ENCODE measurements at regions not wholly inside any gene's neighbourhood (a gene's known extent, or its start where the extent isn't known, plus 50 kb on each side); places are given as distances from the start of the nearest gene placed in this dataset.

DNA sequence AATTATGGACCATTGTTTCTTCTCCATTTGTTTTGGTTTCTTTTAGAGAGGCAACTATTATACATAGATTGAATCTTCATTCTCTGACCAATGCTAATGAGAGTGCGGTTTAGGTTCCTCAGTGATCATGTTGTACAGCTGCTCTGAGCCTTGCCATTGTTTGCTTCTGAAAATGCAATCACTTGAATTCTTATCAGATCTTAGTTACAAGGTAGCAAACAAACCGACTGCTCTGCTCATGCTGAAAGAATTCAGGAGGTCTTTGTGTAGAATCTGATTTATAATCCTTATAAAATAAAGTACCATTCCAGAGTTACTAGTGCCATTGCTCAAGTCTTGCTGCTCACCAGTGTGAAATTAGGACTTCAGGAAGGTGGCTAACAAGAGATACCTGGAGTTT lies 569.1 kb upstream of the ID4 start:
- no peak for DNase-seq (ENCODE audit: low spot score)

DNA sequence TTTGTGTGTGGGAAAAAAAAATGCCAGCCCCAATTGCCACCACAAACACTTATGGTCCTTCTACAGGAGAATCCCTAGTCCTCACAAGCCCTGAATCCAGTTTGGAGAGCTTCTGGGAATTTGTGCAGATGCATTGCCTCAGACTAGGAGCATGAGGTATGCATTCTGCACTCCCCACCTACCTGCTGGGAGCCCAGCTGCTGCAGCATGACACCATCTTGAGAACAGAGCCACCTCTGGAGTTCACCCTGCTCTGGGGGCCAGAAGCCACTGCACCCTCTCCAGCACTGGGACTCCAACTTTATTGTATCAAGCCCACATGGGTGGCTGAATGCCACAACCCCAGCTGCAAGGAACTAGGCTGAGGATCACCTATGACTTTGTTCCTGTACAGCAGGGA lies 568.5 kb upstream of the ID4 start:
- no peak for DNase-seq (ENCODE audit: low spot score)

DNA sequence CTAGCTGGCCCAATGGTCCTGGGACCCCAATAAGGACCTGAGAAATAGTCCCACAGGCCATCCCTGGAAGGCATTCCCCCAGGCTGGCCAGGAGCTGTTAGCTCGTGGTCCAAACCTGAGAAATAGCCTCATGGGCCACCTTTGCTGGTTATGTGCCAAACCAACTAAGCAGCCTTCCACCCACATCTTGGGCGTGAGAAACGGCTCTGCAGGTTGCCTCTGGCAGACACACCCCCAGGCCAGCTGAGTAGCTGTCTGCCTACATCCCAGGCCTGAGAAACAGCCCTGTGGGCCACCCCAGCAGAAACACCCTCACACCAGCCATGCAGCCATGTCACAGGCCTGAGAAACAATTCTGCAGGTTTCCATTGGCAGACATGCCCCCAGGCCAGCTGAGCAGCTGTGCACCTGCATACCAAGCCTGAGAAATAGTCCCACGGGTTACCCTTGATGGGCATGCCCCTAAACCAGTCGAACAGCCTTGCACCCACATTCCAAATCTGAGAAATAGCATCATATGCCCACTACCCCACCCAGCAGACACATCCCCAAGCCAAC lies 567.8 kb upstream of the ID4 start:
- DNase-seq (ENCODE audit: low spot score), result no peak

DNA sequence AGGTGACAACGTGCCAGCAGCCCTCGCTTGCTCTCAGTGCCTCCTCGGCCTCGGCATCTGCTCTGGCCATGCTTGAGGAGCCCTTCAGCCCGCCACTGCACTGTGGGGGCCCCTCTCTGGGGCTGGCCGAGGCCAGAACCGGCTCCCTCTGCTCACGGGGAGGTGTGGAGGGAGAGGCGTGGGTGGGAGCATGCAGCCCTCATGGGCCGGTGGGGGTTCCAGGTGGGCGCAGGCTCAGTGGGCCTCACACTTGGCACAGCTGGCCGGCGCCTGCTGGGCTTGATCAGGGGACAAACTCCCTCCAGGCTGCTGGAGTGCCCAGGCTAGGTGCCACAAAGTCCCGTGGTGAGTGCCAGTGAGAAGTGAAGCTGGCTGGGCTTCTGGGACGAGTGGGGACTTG lies 566.6 kb upstream of the ID4 start:
- DNase-seq (ENCODE audit: low spot score), result no peak

DNA sequence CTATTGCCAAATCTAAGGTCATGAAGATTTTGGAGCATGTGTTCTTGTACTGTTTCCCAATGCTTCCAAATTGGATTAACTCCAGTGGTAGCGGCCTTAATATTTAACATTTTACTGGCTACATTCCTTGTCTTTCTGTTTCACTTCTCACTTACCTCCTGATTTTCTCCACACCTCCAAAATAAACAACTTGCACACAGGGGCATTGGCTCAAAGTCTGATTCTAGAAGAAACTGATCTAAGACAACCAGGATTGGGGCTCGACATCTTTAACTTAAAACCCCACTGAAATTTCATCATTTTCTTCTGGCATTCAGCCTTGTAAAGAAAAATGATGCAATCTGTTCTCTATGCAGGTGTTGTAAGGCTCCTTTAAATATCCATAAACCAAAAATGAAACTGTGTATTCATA lies 557.9 kb upstream of the ID4 start:
- DNase-seq (ENCODE audit: low spot score), result no peak

DNA sequence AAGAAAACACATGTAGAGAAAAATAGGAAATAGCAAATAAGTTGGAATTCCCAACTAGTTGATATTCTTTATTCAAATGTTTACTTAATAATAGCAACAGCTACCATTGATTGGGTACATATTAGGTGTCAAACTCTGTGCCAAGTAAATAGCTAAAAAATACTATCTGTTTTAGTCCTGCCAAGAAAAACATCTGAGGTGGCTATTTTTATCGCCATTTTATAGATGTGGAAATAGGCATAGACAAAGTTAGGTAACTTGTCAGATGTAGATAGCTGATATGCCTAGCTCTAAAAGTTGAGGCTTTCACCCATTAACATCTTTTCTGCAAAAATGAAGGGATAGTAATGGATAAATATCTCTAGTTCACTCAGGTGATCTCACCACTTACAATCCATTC lies 549.2 kb upstream of the ID4 start:
- no peak for DNase-seq (ENCODE audit: low spot score)

DNA sequence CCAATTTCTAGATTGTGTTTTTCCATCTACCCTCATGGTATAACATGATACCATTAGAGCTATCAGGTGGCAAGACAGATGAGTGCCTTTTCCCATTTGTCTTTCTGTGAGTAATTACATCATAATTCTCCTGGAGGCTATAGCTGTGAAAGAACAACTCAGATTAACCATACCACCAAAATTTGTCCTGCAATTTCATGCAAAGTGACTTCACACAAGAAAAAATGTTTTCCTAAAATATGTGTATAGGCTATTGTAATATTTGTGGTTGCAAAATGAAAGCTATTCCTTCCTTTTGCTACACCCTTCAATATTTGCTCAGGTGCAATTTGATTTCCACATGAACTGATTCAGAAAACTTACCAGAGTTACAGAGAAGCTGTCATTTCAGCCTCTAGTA lies 547.7 kb upstream of the ID4 start:
- no peak for DNase-seq (ENCODE audit: low spot score)

DNA sequence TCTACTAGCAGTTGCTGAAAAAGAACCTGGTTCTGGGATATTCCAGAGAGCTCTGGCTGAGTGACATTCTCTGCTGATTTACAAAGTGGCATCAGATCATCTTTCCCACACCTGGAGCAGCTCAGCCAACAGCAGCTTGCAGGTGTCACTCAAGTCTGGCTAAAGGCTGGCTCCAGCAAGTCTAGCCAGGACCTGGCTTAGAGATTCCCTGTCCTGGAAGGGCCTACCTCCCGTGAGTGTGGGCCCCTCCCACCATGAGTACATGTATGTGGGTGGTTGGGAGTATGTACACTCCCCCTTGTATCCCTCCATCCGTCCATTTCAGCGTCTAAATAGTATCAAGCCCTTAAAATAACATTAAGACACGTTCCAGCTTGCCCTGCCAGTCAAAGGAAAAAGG lies 539.3 kb upstream of the ID4 start:
- no peak for DNase-seq (ENCODE audit: low spot score)

DNA sequence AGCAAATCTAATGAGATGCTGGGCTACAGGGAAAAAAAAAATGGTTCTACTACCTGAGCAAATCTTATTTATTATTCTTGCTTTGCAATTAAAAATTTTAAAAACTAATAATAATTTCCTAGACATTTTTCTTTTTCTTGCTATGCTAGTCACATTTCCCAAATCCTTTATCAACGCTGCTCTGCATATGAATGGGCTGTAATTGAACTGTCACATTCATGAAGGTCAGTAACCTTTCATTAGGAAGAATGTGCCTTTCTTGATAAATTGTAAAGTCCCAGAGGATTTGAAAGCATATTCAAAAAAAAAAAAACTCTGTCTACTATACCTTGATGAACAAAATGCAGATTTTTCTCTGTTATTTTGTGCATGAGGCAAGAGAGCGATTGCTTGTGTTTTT lies 538.7 kb upstream of the ID4 start:
- DNase-seq (ENCODE audit: low spot score), result no peak

DNA sequence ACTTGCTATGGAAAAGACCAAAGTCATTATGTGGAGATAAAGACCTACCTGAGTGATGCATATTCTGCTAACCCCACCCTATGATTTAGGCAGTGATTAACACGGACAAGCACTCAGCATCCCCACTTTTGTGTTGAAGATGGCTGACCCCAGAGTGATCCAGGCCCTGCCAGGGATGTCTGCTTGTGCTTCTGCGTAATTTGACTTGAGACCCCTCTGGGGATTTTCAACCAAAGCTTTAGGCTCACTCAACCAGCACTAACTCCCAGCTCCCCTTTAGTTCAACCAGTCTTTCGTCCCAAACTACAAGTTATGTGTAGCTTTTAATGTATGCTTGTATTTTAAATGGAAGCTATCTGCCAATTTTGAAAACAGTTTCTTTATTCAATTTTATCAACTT lies 538.0 kb upstream of the ID4 start:
- no peak for DNase-seq (ENCODE audit: low spot score)

DNA sequence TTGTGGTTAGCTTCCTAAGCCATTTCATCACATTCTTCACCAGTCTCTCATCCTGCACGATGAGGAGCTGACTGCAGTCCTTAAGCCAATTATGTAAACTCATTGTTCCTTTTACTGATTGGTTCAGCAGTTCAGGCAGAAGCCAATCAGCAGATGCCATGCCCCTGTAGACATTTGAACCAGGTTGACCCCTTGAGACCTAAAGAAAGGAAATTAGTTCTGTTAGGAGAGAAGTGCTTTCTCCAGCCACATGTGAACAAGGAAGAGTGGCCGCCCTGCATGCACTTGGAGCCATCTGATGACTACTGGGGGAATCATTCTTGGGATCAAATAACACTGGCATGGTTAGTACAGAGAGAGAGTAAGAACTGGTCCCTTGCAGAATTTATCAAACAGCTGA lies 535.2 kb upstream of the ID4 start:
- no peak for DNase-seq (ENCODE audit: low spot score)

DNA sequence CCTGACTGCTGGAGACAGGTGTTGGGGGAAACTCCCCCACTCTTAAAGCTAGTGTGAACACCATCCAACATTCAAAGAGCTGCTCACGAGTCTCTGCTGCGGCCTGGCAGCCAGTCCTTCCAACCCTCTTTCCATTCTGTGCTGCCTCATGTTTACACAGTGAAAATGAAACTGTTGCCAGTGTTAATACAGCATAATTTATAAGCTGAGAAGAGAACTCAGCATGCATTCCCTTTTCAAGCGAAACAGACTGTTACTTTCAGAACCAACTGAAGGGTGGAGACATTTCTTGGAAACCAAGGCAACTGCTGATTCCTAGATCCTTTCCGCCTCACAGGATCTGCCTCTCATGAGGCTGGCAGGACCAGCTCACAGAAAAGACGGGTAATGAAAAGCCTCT lies 533.8 kb upstream of the ID4 start:
- no peak for DNase-seq (ENCODE audit: low spot score)

DNA sequence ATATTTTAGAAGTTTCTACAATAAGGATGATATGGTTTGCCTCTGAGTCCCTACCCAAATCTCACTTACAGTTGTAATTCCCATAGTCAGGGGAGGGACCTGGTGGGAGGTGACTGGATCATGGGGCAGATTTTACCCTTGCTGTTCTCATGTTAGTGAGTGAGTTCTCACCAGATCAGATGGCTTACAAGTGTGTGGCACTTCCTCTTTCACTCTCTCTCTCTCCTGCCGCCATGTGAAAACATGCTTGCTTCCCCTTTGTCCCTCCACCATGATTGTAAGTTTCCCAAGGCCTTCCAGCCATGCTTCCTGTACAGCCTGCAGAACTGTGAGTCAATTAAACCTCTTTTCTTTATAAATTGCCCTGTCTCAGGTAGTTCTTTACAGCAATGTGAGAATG lies 527.5 kb upstream of the ID4 start:
- no peak for DNase-seq (ENCODE audit: low spot score)

DNA sequence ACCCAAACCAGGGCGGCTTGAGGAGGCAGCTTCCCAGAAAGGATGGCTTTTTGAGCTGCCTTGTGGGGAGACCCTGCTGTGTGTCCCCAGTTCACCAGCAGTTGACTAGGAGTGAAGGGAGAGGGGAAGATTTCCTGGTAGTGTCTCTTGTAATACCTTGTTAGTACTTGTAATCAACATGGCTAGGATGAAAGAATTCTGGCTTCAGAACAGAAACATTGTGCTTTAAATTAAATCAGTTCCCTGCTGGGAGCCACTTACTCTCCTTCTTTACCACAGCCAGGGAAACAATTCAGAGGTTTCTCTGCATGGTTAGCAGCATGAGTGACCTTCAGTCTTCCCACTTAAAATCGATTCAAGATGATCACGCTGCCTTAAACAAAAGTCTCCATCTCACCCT lies 525.4 kb upstream of the ID4 start:
- DNase-seq (ENCODE audit: low spot score), result no peak

DNA sequence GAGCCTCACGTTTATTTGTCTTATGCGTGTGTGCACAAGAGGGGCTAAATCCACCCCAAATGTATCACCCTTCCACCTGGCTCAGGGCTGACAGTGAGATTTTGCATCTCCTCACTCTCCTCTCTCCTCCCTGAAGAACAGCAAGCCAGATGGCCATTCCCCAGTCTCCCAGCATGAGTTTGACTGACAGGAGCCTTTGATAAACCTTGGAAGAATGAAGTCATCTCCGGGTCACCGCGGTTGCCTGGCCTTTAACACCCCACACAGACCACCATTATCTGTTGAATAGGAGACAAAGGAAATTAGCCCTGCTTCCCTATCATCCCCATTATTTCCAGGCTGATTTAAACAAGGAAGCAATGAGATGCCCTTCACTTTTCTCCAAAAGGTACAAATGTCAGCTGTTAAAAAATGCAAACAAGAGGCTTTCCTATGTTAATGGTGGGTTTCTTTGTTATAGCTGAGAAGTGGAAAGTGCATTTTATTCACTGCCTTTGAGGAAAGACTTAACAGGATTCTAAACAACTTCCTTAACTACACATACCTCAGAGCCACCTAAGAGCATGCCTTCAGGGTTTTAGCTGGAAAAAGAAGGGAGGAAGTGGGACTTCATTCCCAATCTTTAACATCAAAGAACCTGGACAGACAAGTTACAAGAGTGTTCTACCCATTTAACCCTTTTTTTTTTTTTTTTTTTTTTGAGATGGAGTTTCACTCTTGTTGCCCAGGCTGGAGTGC lies 524.8 kb upstream of the ID4 start:
- DNase-seq (ENCODE audit: low spot score), result no peak

DNA sequence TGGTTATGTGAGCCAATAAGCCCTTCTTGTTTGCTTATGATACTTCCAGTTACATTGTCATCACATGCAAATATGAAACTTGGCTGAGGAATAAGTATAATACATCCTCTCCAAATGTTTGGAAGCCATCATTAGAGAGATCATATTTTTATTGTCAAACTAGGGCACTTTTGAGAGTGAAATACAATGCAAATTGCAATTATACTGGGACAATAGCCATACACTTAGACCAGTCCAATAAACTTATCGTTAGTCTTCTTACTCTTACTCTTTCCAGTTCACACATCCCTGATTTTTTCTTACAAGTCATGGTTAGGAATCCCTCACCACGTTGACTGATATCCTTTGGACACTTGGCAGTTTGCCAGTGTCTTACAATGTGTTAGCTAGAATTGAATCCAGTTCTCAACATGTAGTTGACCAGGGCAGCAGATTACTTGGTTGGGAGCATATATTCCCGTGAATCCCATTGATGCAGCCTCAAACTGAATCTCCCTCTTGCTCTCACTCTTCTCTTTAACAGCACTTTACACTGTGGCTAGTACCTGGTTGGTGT lies 519.7 kb upstream of the ID4 start:
- no peak for DNase-seq (ENCODE audit: low spot score)

DNA sequence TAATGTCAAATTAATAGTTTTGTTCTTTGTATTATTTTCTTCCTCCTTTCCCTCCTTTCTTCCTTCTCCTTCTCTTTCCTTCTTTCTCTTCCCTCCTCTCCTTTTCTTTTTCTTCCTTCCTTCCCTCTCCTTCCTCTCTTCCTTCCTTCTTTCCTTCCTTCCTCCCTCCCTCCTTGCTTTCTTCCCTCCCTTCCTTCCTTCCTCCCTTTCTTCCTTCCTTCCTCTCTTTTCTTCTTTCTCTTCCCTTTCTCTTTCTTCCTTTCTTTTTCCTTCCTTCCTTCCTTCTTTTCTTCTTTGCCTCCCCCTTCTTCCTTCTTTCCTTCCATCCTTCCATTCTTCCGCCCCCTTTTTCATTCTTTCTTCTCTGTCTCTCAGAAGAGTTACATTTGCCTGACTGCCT lies 518.2 kb upstream of the ID4 start:
- DNase-seq (ENCODE audit: low spot score), result no peak

DNA sequence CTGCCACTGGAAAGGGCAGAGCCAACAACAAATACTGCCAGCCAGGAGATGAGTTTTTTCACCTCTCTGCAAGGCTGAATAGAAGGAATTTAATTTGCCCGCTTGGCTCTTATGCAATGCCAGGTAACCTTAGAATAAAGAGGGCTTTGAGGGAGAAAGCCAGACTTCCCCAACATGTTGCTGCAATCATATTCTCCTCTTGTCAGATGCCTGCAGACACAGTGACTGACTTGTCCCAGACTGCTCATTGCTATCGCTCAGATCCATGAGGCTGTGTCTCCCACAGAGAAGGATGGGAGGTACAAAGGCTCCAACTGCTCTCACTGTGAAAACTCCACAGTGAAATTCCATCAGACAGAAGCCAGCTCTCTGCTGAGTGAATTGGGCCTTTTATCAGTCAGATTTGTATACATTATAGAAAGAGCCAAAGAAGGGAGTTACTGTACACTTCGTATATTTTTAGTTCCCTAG lies 517.0 kb upstream of the ID4 start:
- DNase-seq (ENCODE audit: low spot score), result no peak

DNA sequence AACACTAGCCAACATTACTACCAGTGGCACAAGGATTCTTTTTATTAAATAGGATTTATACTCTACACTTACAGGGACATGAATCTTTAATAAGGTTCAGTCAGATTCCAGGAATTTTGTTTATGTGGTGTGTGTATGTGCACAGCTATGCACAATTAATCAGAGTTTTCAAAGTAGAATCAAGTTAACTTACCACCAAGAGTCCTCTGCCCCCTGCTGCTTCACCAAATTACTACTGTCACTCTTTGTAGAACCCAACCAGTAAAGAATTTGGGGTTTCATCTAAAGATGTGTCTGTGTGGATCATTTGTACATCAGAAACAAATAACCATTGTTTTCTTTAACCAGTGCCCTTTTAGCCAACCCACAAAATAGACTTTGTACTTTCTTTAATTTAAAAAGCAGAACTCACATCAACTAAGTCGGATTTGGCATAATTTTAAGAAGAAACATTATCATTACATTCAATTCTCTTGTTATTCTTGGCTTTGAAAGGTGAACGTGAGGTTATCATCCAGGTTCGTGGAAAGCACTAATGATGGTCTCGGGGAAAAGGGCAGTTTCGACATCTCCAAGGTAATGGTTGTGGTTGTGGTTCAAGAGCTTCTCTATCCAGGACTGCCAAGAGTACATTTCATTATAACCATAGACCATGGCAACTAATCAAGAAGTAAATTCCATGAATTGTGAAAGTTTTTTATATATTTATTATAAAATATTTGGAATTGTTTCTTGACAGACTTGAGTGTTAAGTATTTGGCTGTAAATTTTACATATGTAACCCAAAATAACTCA lies 514.3 kb upstream of the ID4 start:
- no peak for DNase-seq (ENCODE audit: low spot score)

DNA sequence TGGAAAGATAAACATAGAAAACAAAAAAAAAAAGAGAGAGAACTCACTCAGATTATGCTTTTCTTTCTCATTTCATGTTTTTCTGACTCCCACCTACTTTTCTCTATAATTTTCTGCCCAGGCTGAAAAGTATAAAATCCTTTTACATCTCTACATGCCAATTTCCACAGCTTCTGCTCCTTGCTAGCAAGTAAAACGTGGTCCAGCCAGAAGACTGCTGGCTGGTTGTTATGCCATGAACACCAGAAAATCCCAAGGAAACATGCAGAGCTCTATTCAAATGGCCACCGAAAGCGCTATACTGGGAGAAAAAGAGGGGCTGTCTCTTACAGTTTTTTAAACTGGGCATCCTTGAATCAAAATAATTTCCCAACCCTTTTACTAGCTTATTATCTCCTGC lies 512.8 kb upstream of the ID4 start:
- no peak for DNase-seq (ENCODE audit: low spot score)

DNA sequence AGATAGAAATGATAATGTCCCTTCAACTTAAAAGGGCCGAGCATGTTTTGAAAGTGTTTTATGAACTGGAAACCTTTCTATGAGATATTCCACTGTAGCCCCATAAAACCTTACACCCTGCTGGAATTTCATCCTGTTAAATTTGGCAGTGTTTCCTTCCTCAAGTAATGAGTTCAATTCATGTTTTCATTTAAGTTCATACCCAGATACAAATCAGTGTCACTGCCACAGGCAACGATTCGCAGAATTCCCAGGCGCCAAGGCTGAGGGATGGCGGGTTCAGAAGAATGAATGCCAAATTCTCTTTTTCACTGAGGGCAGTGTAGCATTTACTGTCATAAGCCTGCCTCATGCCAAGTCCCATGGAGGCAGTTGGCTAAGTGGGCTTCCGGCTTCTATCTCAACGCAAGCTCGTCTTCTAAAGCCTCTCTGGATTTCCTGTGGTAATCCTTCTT lies 511.8 kb upstream of the ID4 start:
- no peak for DNase-seq (ENCODE audit: low spot score)

DNA sequence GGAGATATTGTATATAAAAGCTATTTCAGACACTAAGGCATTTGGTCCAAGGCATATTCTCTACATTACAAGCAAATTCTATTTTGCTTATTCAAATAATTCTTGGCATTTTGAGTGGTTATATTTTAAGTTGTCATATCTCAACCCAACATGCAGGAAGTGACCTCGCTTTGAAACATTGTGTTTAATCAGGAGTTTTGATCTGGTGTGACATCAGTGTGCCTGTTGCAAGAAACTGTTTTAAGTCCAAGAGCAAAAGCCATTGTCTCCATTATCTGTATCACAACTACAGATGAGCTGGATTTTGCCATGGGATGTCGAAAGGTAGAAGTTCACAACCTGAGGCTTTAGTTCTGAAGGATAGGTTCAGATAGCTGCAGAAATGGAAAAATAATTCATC lies 509.9 kb upstream of the ID4 start:
- DNase-seq (ENCODE audit: low spot score), result no peak

DNA sequence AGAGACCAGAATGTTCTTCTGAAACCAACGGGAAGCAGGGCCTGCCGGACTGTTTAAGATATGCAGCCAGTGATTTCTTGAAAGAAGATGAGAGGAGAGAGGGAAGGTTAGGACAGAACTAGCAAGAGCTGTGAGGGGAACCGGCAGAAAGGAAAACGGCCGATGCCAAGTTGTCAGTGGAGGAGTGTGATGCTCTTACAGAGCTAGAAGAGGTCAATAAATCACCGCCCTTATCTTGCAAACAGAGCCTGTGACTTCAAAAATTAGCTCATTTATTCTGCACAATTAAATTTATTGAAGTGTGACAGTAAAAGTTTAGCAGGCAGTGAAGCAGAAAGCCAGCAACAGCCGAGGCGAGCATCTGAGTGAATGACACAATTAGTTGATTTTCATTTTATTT lies 509.5 kb upstream of the ID4 start:
- DNase-seq (ENCODE audit: low spot score), result no peak

Data from kidney capillary endothelial cell (primary cell).